ENCODE measurements at regions not wholly inside any gene's neighbourhood (a gene's known extent, or its start where the extent isn't known, plus 50 kb on each side); places are given as distances from the start of the nearest gene placed in this dataset.
"Not testable (repeated sequence)": the region's sequence is repeated elsewhere in the genome, so short reads cannot be mapped to it uniquely, and the experiment has no call there.

DNA sequence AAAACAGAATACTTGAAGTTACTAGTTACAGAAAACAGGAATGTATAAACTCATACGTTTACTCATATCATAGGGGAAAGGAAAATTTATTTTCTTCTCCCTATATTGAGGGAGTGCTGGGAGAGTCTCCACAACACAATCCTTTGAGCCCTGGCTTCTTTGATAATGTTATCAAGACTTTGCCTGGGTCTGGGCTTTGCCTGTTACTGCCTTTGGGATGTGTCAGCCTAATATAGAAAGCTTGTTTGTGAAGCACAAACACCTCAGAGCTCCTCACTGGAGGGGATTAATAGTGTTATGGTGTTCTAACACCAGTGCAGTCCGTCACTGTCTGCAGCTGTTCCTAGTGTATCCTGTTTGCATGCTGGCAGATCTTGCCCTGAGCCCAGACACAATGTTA is 107.8 kb downstream of the VCY start:
- H3K27ac Mint-ChIP-seq = no peak overlapping the region
- no peaks in the 10 kb centered on the region for H3K36me3 Mint-ChIP-seq (ENCODE audit: low read depth)
- no peaks in the 10 kb centered on the region for H3K4me1 Mint-ChIP-seq (ENCODE audit: low read depth)

DNA sequence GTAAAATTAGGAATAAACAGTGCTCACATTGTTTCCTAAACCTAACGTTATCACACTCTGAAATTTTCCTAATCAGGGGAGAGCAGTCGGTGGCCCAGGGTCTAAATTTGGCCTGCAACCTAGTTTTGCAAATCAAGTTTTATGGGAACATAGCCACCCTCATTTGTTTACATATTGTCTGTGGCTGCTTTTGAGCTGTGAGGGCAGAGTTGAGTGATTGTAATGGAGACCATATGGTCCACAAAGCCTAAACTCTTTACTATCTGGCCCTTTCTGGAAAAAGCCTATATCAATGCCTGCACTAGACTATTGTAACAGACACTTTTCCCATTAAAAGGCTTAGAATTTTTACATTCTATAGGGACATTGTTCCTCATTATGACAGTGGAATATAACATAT is 105.2 kb downstream of the VCY start:
- Mint-ChIP-seq H3K4me3 (no peak overlapping the region), H3K9me3 (no peaks in the 10 kb centered on the region), H3K4me1 (ENCODE audit: low read depth) (no peaks in the 10 kb centered on the region), H3K27ac (no peak overlapping the region), H3K36me3 (ENCODE audit: low read depth) (no peaks in the 10 kb centered on the region), H3K27me3 (ENCODE audit: low read depth) (no peaks in the 10 kb centered on the region)

More for the DNA sequence above, 107.8 kb downstream of the VCY start:
- H3K27me3 Mint-ChIP-seq (ENCODE audit: low read depth) = no peaks in the 10 kb centered on the region
- H3K9me3 Mint-ChIP-seq = no peaks in the 10 kb centered on the region
- H3K4me3 Mint-ChIP-seq = no peak overlapping the region

DNA sequence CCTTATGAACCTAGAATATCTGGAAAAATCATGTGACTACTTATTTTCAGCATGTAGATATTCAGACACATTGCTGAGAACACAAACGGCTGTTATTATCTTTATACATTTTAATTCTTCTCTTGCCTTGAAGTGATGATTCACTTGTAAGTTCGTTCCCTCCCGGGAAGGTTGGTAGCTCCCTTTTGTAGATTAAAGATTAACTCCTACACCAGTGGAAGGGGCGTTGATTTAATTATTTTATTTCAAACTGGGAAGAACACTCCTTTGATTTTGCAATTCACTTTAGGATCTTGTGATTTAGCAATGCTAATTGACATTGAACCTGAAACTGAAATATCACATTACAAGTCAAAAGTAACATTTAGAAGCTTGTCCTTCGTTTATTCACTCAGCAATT is 103.4 kb downstream of the VCY start:
- no peaks in the 10 kb centered on the region for H3K9me3 Mint-ChIP-seq

DNA sequence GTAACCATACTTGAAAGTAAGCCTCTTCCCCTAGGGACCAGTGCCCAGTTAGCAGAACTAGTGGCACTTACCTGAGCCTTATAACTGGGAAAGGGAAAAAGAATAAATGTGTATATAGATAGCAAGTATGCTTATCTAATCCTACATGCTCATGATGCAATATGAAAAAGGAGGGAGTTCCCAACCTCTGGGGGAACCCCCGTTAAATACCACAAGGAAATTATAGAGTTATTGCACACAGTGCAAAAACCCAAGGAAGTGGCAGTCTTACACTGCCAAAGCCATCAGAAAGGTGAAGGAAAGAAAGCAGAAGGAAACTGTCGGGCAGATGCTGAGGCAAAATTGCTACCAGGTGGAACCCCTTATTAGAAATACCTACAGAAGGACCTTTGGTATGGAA is 92.2 kb downstream of the VCY start:
- not testable (repeated sequence) for H3K27ac Mint-ChIP-seq; H3K4me1 Mint-ChIP-seq (ENCODE audit: low read depth); H3K36me3 Mint-ChIP-seq (ENCODE audit: low read depth); H3K9me3 Mint-ChIP-seq; H3K27me3 Mint-ChIP-seq (ENCODE audit: low read depth); H3K4me3 Mint-ChIP-seq

More for the DNA sequence above, 103.4 kb downstream of the VCY start:
- H3K4me1 Mint-ChIP-seq (ENCODE audit: low read depth) = no peaks in the 10 kb centered on the region
- H3K36me3 Mint-ChIP-seq (ENCODE audit: low read depth) = no peaks in the 10 kb centered on the region
- H3K4me3 Mint-ChIP-seq = no peak overlapping the region
- no peaks in the 10 kb centered on the region for H3K27me3 Mint-ChIP-seq (ENCODE audit: low read depth)
- H3K27ac Mint-ChIP-seq = no peak overlapping the region

- Mint-ChIP-seq H3K9me3 (peaks cover 9% of the 10 kb centered on the region), H3K4me3 (no peak overlapping the region), H3K36me3 (ENCODE audit: low read depth) (no peaks in the 10 kb centered on the region)
Measured at GRCh38 chrY:13907736-13908135, 78.5 kb downstream of the VCY start.

DNA sequence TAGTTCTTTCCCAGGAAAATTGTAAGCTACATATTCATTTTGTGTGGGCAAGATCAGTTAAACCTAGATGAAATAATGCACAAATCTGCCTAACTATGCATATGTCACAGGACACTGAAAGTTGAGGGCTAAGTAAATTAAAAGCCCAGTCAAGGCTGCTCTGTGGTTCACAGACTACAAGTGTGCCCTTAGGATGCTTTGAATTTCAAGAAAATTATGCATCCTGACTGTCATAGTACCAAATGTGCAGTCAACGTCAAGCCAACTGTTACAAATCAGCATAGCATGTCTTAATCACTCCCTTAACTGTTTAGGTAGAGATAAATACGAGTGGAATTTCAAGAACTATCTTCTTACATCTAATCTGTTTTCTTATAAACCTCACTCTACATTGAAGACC is 55.8 kb downstream of the VCY start:
- not testable (repeated sequence) for H3K4me1 Mint-ChIP-seq (ENCODE audit: low read depth); H3K4me3 Mint-ChIP-seq; H3K27me3 Mint-ChIP-seq (ENCODE audit: low read depth); H3K9me3 Mint-ChIP-seq; H3K36me3 Mint-ChIP-seq (ENCODE audit: low read depth); H3K27ac Mint-ChIP-seq

More at GRCh38 chrY:13907736-13908135, 78.5 kb downstream of the VCY start:
- Mint-ChIP-seq H3K27ac (no peak overlapping the region), H3K27me3 (ENCODE audit: low read depth) (no peaks in the 10 kb centered on the region), H3K4me1 (ENCODE audit: low read depth) (no peaks in the 10 kb centered on the region)
